Neural progenitor cell (in vitro differentiated cells): ENCODE measurements at regions not wholly inside any gene's neighbourhood (a gene's known extent, or its start where the extent isn't known, plus 50 kb on each side); places are given as distances from the start of the nearest gene placed in this dataset.

Experiments
- EZH2 ChIP-seq: fragments of 200-600 bp; sonication (generic); IDR thresholded peaks from 2 replicates; pipeline ENCODE4 v1.6.1; 2017; ENCODE audit warnings: antibody characterized with exemption, mild to moderate bottlenecking, moderate library complexity
- TF ChIP-seq, protein P1 (sequence below): fragments of 200-600 bp; sonication (generic); IDR thresholded peaks from 2 replicates; pipeline ENCODE4 v1.5.1; 2017; ENCODE audit warnings: antibody characterized with exemption, mild to moderate bottlenecking

DNA sequence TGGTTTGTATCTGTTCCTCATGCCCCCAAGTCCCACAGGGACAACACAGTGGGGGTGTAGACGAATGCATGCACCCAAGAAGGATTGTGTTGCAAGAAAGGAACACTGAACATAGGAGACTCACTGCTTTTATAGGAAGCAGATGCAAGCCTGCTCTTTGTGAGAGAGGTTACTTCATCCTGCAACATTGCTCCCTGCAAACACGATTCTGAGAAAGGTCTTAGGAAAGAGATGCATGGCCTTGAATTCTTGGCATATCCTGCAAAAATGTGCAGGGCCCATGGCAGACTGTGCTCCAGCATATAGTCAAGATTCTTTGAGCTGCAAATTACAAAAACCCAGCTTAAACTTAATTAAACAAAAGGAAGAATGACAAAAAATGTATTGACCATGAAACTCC, 312.2 kb upstream of the MGAT5 start:
- TF ChIP-seq, protein P1, sequence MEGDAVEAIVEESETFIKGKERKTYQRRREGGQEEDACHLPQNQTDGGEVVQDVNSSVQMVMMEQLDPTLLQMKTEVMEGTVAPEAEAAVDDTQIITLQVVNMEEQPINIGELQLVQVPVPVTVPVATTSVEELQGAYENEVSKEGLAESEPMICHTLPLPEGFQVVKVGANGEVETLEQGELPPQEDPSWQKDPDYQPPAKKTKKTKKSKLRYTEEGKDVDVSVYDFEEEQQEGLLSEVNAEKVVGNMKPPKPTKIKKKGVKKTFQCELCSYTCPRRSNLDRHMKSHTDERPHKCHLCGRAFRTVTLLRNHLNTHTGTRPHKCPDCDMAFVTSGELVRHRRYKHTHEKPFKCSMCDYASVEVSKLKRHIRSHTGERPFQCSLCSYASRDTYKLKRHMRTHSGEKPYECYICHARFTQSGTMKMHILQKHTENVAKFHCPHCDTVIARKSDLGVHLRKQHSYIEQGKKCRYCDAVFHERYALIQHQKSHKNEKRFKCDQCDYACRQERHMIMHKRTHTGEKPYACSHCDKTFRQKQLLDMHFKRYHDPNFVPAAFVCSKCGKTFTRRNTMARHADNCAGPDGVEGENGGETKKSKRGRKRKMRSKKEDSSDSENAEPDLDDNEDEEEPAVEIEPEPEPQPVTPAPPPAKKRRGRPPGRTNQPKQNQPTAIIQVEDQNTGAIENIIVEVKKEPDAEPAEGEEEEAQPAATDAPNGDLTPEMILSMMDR: no peak
- no peak for TF ChIP-seq EZH2
